NOMO-1 (cell line): ENCODE measurements at regions not wholly inside any gene's neighbourhood (a gene's known extent, or its start where the extent isn't known, plus 50 kb on each side); places are given as distances from the start of the nearest gene placed in this dataset.
A peak's percentile ranks its signal among the peaks of the same experiment; 100 is the strongest.
"Not testable (repeated sequence)": the region's sequence is repeated elsewhere in the genome, so short reads cannot be mapped to it uniquely, and the experiment has no call there.

Source experiments
- DNase-seq, 2 experiments: peaks; one replicate each; lab custom pipeline; 2025; ENCODE audit not compliant: unreplicated experiment in 2 of 2; lab: John Stamatoyannopoulos, UW

DNA sequence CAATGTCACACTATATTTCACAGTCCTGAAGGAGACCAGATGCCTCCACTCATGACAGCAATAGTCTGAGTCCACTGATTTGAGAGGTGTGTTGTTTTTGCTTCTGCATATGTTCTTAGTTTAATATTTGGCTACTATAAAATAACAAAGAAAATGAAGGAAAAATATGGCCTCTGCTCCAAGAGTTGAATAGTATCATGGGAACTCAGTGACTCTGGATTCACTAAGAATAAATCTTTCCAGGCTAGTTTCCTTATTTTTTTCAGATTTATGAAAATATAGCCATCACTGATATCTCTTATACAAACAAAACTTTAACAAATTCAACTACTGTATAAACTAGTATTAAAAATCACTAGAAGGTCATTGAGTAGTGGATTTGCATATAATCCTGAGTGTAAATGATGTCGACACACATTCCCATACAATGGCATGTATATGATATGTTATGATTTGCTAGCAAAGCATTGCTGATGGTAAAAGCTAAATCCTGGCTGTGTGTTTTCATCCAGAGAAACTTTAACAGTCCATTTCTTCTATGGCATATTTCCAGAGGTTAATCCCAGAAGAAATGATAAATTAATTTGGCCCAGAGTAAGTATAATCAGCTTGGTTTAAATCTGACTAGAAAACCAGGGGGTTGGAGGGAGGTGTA is 66.0 kb upstream of the VIPR2 start:
- DNase-seq, result no peak

DNA sequence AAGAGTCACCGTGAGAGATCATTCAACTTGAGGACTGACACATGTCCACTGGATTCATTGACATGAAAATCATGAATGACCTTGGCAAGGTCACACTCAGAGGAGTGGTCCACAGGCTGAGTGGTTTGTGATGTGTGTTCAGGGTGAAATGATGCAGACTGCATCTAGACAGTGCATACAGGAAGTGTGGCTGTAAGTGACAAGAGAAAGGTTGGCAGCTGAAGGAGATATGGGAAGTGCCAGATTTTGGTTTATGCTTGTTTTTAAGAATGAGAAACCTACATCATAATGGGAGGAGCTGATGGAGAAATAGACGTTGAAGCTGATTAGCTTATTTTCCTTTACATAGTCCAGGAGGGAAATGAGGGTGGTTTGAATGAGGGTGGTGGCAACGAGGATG is 64.8 kb upstream of the VIPR2 start:
- no peak for DNase-seq

- no peak for DNase-seq
Observed at GRCh38 chr7:159207951-159208350, 63.3 kb upstream of the VIPR2 start.

GRCh38 chr7:159207393-159207792 is 62.7 kb upstream of the VIPR2 start:
- no peak for DNase-seq

GRCh38 chr7:159205833-159206232 is 61.2 kb upstream of the VIPR2 start:
- DNase-seq, result no peak

GRCh38 chr7:159204664-159205063 is 60.0 kb upstream of the VIPR2 start:
- DNase-seq, result no peak

- DNase-seq, result not testable (repeated sequence)
Observed at GRCh38 chr7:159203253-159203652, 58.6 kb upstream of the VIPR2 start.

DNA sequence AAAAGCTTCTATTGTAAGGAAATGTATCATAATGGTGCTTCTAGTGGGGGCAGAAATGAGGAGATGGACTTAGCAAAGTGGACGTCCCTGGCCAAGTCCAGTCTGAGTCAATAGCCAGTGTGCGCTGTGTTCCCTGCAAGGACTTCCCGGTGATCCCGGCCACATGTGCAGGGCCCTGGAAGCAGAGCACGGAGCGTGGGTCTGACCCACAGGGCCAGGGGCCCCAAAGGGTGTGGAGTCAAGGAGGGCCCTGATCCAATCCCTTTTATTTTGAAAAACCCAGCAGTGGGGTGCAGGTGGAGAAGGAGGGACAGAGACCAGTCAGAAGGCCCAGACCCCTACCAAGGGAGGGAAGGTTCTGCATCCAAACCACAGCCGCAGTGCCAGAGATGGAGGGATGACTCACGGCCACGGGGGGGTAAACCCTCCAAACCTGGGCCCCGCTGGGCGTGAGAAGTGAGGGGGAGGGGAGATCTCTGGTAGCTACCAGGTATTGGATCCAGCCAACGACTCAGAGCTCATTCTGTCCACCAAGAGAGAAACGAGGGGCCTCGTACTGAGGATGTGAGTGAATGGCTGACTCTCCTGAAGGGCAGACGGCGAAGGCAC is 57.2 kb upstream of the VIPR2 start:
- no peak for DNase-seq

DNA sequence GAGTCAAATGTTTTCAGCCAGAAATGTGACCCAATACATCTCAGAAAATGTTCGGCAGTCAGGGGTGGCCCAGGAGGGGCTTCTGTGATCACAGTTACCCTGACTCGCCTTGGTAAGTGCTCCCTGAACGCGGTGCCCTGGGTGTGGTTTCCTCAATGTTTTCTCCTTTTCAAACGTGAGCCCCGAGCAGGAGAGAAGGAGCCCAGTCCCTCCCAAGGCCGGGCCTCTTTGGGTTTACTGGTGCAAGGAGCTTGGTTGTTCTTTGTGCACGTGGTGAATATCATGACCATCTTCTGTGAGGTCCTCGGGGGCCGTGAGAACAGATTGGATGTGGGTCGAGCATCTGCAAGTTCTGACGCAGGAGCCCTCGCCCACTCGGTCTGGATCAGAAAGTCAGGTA is 55.8 kb upstream of the VIPR2 start:
- DNase-seq, result no peak

DNA sequence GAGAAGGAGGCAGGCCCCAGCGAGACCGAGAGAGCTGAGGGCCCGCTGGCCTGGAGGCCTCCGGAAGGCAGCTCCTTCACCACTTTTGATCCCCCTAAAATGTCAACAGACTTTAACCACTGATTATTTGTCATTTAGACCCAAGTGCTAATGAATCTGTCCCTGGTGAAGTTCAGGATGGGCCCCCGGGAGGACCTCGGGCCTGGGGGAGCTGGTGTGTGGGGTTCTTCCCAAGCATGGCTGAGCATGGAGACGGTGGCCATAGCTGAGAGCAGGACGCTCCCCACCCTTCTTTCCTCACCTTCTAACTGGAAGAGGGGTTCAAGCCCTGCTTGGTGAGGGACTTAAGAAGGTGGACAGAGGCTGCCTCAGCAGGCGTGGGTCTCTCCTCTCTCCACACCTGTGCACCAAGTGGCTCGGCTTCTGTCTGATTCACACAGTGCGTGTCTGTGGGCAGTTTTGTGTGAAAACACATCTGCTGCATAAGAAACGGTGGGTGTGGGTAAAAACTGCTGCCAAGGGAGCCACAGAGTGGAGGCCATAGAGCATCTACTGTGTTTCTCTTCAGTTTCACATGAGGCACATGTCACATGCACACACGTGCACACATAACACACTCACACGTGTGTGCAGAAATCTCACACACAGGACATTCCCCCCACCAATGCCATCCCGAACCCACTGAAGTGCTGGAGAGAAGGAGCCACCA is 53.5 kb upstream of the VIPR2 start:
- no peak for DNase-seq

- DNase-seq, result peak; percentile 8 to 32
Observed at GRCh38 chr7:159197066-159197975, 52.7 kb upstream of the VIPR2 start.

GRCh38 chr7:159196584-159196983 is 51.9 kb upstream of the VIPR2 start:
- DNase-seq, result no peak

DNA sequence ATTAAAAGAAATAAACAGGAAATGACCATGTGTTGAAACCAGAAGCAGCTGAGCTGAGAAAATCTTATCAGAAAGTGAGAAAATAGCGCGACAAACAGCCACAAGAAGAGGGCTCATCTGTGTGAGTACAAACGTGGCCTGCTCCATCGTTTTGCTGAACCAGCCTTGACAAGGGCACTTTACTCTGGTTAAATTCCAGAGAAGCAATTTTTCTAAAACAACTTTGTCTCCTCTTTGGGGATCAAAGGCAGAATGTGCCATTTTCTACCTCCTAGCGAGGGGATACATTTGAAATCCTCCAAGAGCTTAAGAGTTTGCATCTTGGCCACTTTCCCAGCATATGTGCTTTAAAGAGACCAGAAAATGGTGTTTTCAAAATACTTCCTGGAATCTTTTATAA is 51.3 kb upstream of the VIPR2 start:
- no peak for DNase-seq
